ENCODE measurements at regions not wholly inside any gene's neighbourhood (a gene's known extent, or its start where the extent isn't known, plus 50 kb on each side); places are given as distances from the start of the nearest gene placed in this dataset.
"Not testable (repeated sequence)": the region's sequence is repeated elsewhere in the genome, so short reads cannot be mapped to it uniquely, and the experiment has no call there.

DNA sequence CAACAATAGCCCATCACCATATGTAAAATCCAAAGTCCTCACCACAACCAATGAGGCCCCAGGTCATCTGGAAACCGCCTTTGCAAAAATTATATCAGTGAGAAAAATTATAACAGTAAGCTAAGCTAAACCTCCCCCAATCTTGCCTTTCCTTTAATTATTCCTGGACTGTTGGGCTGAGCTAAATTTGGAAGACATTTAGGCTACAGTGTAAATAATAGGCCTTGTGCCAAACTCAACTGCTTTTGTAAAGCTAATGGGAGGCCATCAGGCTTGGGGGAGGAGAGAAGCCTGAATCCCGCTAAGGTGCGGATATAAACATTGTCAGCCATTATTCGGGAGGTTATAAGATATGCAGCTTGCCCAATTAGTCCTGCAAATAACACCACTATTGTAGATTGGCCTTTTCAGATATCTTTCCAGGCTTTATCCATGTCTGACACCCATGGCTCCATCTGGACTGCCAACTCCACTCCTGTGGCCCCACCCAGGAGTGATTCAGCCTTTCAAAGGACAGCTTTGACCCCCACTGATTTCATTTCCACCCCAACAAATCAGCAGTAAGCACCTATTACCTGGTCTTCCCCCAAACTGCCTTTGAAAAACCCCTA, 53.0 kb upstream of the CA12 start:
- DNase-seq, result no peak

DNA sequence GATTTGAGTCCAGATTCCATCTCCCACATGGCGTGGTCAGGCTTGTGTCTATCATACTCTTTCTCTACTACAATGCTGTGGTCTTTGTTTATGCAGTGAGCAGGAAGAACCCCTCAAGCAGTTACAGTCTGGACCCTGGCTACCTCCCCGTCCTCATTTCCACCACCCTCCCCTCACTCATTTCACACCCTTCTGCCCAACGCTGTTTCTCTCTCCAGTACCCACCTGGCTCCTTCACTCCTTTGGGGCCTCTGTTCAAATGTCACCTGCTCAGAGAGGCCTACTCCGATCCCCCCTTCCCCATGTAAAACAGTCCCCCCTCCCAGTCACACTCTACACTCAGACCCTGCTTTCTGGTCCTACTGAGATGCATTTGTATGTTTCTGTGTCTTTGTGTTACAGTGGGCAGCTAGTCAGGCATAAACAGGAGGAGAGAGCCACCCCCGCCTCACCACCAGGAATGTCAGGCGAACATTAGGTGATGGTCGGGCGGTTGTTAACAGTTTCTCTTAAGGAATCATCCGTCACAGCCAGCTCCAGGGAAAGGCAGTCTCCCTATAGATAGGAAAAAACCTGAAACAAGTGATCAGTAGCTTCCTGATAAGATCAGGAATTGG, 53.7 kb upstream of the CA12 start:
- no peak for DNase-seq

DNA sequence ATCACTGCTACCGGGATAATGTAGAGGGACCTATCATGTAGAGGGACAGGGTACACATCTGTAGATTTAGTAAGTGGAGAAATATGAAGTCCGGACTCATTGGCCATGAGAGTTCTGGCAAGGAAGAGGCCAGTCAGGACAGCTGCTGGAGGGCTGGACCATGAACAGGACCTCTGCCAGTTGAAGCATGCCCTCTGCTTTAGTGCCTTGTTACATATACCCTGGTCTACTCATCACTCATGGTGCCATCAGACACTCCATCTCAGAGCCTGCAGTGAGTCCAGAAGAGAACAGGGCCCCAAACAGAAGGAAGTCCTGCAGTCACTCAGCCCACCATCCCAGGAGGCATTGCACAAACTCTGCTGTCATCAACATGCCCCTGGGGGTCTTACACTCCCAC, 54.7 kb upstream of the CA12 start:
- no peak for DNase-seq

DNA sequence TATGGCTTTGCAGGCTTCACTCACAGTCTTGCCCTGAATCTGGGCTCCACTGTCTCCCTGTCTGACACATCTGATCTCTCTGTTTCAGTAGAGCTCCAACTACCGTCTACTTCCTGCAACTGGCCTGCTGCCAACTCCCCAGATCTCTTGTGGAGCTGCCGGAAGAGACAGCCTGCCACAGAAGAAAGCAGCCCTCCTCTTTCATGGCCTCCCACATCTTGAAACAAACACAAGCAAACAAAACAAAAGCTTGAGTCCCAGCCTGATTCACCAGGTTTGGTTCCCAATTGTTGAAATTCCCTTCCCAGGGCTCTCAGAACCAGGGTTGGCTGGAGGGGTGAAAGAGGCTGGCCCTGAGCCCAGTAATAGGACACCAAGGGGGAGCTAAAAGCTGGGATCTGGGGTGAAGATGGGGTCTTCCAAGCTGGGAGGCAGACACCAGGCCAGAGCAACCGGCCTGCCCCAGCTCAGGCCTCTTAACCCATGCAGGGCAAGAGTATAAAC, 55.3 kb upstream of the CA12 start:
- peak; percentile 93 for DNase-seq

DNA sequence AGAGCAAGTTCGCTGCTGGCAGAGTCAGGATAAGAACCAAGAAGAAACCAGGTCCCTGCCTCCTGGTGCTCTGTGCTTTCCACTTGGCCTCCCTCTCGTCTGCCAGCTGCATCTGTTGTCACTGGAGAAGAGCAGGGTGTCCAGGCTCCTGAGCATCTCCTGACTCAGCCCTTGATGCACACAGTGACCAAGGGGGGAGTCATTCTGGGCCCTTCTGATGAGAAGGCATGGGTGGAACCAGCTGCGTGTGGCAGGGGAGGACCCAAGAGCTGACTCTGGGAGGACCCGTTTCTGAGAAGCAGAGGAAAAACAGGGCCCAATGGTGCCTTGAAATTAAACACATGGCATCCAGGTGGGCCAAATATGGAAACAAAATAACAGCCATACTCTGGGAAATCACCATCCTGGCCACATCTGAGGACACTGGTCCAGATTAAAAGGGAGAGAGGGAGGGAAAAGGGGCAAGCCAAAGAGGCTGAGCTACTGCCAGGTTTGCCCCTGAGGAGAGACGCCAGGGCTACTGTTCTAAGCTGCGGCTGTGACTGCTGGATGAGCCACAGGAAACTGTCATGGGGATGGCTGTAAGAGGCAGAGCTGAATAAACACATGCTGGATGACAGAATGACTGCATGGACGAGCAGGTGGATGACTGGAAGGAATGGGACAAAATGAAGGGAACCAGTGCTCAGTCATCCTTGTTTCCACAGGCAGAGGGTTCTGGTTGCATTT, 58.1 kb upstream of the CA12 start:
- DNase-seq, result peak; percentile 13

DNA sequence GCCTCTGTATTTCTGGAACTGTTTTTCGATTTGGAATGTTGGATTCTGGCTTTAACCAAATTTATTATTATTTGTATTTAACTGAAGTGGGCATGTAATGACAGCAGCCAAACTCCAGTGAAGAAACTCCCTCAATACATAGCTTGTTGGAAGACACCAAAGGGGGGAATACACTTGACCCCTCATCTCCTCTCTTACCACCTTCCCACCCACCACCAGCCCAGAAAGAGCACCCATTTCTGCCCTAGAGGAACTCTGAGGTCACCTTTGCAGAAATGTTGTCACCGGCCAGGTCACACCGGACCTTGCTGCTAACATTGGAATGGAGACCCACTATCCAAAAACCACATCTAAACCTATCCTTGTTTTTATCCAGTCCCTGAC, 58.6 kb upstream of the CA12 start:
- no peak for DNase-seq

DNA sequence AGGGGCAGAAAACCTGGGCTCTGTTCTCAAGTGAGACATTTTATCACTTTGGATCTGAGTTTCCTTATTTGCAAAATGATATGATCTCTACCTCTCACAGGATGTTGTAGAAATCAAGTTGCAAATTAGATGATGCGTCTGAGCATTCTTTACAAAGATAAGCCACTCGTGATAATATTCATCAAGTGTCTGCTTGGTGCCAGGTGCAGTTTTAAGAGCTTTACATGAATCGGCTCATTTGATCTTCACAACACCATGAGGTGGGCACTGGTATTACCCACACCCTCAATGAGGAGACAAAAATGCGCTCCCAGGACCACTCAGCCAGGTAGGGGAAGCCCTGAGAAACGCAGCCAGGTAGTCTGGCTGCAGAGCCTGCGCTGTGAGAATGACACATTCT, 59.1 kb upstream of the CA12 start:
- no peak for DNase-seq

DNA sequence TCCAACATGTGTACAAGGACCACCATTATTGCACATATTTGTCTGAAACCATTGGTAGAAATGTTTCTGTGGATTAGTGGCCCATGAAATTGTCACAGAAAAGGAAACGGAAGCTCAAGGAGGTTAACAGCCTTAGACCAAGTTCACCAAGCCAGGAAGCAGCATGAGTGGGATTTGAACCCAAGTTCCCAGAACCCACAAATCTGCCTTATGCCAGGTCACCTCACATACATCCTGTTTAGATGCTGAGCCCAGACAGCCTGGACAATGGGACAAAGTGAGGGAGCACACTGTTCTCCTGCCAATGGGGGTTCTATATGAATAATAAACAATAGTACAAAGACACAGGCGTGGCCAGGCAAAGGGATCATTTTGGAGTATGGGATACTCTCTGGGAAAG, 59.6 kb upstream of the CA12 start:
- DNase-seq, result no peak

DNA sequence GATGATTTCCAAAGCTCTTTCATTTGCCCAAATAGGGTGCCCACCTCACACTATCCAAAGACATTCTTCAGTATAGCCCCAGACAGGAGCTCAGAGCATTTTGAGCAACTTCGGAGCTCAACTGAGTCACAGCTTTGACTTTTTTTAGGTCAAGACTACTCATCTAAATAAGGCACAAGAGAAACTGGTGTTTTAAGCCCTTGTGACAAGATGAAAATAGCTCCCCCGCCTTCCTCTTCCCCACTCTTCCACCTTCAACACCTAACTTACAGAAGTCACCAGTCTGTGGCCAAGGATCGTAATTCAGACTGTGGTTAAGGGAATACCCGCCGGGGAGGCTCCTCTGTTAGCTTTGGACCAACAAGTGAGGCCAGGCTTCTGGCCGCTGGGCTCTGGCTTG, 60.4 kb upstream of the CA12 start:
- no peak for DNase-seq

DNA sequence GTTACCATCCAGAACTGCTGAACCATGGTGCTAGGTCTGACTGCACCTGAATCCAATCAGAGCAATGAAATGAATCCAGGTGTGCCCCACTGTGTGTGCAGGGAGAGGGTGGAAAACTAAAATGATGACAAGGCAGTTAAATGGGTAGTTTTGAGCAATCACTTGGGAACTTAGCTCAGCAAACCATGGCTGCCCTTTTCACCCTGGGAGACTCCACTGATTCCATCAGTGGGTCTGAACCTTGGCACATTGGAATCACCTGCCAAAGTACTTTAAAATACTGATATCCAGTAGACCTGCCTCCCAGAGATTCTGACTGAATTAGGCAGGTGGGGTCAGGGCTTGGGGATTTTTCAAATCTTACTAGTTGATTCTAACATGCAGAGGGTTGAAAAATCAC, 59.8 kb upstream of the USP3 start:
- no peak for DNase-seq

DNA sequence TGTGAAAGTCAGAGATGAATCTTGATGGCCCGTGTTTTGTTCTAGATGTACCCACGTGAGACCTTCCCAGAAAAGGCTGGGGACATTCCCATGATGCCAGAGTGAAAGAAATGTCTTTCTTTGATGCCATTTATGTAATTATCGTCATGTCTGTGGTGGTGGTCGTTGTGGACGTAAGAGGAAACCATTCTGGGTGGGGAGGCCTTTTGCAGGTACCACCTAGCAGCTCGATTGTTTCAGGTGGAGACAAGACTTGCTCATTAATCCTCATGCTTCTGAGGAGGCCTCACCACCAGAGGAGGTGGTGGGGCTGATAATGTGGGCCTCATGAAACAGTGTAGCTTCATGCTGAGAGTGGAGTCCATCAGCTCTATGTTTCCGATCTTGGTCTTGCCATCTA, 58.1 kb upstream of the USP3 start:
- no peak for DNase-seq

DNA sequence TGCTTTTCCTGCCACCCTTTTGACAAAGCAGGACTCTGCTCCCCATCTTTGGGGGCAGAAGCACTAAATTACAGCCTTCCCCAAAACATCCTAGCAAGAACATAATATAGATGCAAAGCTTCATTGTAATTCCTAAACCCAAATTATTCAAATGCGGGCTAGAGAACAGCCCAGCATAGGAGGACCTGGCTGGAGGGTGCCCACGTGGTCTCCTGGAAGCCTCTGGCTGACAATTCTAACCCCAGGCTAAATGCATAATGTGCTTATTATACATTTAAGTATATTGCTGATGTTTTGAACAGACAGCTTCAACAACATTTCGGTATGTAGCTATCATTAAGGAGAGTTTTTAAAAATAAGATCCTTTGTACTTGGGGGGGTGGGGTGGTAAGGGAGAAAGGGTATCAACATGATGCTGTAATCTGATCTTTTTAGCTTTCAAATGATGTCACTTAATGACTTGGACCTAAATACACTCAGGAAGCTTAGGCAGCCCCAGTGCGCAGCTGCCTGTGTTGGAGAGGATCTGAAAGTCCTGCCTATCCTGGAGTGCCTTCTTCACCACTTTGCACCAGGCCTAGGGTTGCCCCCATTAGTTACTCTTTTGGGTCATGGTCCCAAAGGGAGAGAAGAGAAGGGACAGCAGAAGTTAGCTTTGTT, 57.2 kb upstream of the USP3 start:
- no peak for DNase-seq

DNA sequence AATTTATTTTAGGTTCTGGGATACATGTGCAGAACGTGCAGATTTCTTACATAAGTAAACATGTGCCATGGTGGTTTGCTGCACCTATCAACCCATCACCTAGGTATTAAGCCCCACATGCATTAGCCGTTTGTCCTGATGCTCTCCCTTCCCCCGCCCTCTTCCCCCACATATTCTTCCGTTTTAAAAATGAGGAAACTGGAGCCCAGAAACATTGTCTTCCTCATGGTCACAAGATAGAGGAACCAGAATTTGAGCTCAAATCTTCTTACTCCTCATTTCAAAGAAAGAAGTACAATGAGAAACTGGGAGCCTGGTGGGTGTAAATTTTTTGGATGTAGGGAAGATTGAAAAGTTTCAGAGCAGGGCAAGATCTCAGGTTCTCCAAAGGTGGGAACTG, 56.1 kb upstream of the USP3 start:
- DNase-seq, result no peak

DNA sequence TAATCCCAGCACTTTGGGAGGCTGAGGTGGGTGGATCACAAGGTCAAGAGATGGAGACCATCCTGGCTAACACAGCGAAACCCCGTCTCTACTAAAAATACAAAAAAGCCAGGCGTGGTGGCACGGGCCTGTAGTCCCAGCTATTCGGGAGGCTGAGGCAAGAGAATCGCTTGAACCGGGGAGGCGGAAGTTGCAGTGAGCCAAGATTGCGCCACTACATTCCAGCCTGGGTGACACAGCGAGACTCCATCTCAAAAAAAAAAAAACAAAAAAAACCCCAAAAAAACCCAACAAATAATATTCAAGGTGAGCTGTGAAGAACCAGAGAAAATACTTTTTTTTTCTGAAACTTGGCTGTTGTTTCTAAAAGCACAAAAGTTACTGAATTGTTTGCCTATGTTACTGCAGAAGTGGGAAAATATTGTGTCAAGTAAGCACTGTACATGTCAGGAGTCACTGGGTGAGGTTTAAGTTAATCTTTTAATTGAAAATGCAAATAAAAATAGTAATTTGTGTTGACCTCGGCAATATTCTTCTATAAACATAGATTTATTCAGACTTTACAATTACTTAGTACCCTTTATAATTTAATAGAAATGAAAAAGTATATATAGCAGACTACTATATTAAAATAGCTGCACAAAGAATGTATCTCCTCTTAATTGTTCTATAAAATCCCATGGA, 55.4 kb upstream of the USP3 start:
- DNase-seq, result not testable (repeated sequence)

DNA sequence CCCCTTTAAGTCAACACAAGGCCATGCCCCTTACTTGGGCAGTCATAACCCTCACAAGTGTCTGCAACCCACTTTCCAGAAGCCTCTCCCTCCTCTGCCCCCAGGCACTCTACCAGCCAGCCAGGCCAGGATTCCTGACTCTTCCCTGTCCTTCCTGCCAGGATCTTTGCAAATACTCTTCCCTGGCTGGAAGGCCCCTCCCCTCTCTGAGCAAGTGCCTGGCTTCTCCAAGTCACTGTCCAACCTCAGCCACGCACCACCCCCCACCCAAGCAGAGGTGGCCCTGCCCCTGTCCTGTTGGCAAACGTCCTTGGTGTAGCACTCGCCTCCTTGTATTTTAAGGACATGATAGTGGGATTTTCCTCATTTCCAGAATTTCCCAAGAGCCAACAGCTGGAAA, 54.7 kb upstream of the USP3 start:
- peak; percentile 38 for DNase-seq

DNA sequence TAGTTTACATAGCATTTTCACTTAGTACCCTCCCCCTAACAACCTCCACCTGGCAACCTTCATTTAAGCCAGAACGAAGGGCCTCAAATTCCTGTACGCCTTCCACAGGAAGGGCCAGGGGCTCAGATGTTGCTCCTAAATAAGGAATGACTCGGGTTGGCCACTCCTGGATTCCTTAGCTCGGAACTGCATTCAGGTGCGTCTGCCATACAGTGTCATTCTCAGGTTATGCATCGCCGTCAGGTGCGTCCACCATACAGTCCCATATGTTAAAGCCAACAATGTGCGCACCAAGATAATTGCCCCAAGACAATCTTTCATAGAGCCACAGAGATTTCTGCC, 53.5 kb upstream of the USP3 start:
- DNase-seq, result no peak

DNA sequence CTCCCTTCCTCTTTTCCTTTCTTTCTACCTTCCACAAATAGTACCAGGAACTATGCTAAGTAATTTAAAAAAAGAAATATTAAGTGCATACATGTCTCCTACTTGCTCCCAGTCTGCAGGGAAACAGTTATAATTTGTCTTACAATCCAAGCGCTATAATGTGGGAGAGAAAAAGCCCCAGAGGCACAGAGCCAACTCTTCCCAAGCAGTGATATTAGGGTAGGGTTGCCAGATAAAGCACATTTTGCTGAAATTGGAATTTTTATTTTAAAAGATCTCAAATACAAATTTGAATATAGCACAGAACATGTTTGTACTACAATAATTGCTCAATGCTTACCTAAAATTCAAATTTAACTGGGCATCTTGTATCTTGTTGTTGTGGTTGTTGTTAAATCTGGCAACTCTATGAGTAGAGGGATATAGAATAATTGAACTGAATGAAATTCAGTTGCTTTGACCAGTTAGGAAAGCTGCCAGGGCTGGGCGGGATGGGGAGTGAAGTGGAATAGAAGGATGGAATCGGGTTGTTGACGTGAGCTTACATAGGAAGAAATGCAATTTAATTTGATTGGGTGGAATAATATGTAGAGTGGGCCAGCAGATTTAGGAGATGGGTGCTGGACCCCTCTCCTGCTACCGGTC, 52.6 kb upstream of the USP3 start:
- DNase-seq, result no peak

DNA sequence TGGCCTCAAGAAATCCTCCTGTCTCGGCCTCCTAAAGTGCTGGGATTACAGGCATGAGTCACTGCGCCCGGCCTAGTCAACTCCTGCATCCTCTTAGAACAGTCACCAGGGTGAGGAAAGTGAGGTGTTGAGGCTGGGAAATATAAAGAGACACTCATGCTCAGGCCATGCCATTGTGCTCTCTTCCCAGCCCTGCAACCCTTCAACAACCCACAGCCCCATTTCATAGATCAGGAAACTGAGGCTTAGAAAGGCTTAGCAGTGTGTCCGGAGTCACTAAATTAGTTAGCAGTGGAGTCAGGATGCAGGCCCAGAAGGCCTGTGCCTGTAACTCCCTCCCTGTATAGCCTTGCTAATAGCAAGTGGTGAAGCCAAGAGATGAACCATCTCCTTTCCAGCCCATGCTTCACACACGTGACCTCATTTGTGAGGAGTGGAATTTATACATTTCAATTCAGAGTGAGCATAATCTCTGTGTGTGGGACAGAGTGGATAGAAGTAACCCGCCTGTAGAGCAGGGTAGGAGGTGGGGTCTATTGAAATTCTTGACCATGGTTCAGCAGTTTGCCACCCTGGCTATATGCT, 51.7 kb upstream of the USP3 start:
- DNase-seq, result no peak

DNA sequence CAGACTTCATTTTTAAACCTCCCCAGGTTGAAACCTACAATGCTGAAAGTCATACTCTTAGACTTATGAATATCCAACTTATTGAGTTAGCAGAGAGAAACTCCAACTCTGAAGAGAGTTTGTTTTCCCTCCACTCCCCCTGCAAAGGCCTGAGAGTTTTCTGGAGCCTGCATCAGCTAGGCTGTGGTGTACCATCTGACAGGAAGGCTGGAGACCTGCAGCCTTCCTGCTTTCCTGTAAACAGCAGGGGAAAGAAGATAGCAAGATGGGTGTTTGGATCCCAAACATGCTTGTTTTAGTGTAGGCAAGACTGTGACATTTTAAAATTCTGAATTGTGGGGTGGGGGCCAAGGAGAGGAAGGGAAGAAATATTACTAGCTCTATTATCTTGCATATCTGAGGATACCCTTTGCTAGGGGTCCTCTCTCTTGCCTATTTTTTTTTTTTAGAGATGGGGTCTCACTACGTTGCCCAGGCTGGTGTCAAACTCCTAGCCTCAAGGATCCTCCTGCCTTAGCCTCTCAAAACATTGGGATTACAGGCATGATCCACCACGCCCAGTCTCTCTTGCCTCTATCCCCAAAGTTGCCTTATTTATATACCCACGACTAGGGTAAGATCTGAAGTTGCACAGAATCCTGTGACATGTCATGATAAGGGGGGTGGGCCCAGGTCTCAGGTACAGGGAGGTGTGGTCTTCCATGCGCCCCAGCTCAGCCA, 51.0 kb upstream of the USP3 start:
- DNase-seq, result no peak

DNA sequence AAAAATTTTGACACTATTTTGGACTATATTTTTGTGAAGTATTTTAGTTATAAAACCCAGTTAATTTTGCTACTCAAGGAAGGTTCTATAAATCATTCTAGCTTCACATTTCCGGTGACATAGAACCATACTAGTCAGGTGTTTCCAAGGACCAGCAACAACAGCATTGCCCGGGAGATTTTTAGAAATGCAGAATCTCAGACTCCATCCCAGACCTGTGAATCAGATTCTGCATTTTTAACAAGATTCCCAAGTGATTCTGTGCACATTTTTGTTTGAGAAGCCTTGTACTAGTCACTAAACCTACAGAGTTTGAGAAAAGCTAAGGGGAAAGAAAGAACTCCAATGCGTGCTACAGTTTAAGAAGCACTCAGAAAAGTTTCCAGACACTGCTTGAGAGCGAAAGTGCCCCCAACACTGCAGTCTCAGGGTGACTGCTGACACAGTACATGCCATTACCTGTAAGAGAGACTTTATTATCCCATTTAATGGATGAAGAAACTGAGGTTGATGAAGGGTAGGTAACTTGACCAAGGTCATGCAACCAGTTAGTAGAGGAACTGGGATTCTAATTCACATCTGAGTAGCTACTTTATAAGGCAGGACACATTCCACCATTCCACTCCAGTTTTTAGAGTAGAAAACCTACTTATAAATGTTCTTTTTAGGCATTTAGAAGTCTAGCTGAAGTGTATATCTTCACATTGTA, 49.7 kb upstream of the USP3 start:
- no peak for DNase-seq

Measured in fibroblast of skin of scalp (primary cell).